Limb (tissue), 2 donors: ENCODE measurements at regions not wholly inside any gene's neighbourhood (a gene's known extent, or its start where the extent isn't known, plus 50 kb on each side); places are given as distances from the start of the nearest gene placed in this dataset.

ENCODE experiments used
- DNase-seq, 2 donors: peaks; one replicate each; pipeline ENCODE4 v3.0.0-alpha.2; 2016; ENCODE audit errors: extremely low spot score in 2 of 2

GRCh38 chr5:156245895-156246294 lies 81.1 kb upstream of the SGCD start:
- DNase-seq, result no peak

DNA sequence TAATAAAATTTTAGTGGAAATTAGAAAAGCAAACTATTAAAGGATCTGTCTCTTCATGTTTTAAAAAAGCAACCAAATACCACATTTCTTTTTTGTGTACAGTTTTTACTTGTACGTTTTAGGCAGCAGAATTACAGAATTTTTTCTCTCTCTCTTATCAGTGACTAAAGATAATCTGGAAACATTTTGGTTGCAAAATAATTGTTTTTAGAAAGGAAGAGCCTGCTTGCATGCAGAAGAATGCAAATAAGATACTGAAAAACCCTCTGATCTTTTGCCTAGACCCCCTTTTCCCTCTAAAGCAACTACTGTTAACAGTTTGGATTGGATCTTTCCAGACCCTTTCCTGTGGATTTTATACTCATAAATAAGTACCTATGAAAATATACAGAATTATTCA lies 75.9 kb upstream of the SGCD start:
- no peak for DNase-seq

- no peak for DNase-seq
These were observed 73.8 kb upstream of the SGCD start for GRCh38 chr5:156253130-156253529.

DNA sequence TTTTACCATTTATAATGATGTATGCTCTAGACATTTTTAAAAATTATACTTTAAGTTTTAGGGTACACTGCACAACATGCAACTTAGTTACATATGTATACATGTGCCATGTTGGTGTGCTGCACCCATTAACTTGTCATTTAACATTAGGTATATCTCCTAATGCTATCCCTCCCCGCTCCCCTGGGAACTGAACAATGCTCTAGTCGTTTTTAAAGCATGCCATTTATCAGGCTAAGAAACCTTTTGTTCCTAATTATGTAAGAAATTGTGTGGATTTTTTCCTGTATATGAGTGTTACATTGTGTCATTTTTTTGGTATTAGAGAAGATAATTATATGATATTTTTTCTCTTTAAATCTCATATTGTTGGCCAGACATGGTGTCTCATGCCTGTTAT lies 72.8 kb upstream of the SGCD start:
- no peak for DNase-seq

GRCh38 chr5:156256642-156257041 lies 70.3 kb upstream of the SGCD start:
- DNase-seq, result no peak

- no peak for DNase-seq
These were observed 68.0 kb upstream of the SGCD start for GRCh38 chr5:156258934-156259333.

- DNase-seq, result no peak
These were observed 67.3 kb upstream of the SGCD start for GRCh38 chr5:156259618-156260017.

GRCh38 chr5:156261275-156261939 lies 65.6 kb upstream of the SGCD start:
- no peak for DNase-seq

GRCh38 chr5:156271569-156271968 lies 55.4 kb upstream of the SGCD start:
- no peak for DNase-seq

GRCh38 chr5:156272139-156272538 lies 54.8 kb upstream of the SGCD start:
- no peak for DNase-seq

- no peak for DNase-seq
These were observed 53.6 kb upstream of the SGCD start for GRCh38 chr5:156273325-156273724.

DNA sequence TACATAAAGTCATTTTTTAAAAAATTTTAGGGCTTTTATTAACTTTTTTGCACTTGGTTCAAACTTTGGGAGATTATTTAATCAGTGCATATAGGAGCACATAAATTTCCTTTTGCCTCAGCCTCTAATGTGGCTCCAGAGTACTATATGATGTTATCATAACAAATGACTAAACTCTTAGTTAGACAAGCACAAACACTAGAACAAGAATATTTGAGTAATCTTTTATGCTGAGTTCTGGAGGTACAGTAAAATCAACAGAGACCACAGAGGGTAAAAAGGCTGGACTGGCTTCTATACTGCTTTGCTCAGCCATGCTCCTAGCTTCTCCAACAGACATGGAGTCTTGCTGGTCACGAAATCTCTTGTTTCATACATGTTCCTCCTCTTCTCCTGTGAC lies 52.5 kb upstream of the SGCD start:
- no peak for DNase-seq
